Neutrophil (primary cell): ENCODE measurements at regions not wholly inside any gene's neighbourhood (a gene's known extent, or its start where the extent isn't known, plus 50 kb on each side); places are given as distances from the start of the nearest gene placed in this dataset.

Experiments used
- H3K27ac ChIP-seq: fragments of 200-600 bp; sonication (generic); 2 replicates; pipeline ENCODE4 v1.5.1; 2016; ENCODE audit warnings: mild to moderate bottlenecking, moderate library complexity
- H3K27me3 ChIP-seq: fragments of 200-600 bp; sonication (generic); 2 replicates; pipeline ENCODE4 v1.6.0; 2016; ENCODE audit warnings: mild to moderate bottlenecking
- H3K36me3 ChIP-seq: fragments of 200-600 bp; sonication (generic); 2 replicates; pipeline ENCODE4 v1.5.1; 2017
- H3K4me1 ChIP-seq, 2 experiments: fragments of 200-600 bp in 1 of 2; sonication (generic) in 1 of 2; 1 replicate in 1 of 2; 2 replicates in 1 of 2; pipeline versions ENCODE4 v1.5.1 to v1.6.1; 2013 to 2016; ENCODE audit warnings: low read depth in 1 of 2, low read length in 1 of 2, mild to moderate bottlenecking in 1 of 2, moderate library complexity in 1 of 2; ENCODE audit not compliant: control insufficient read depth in 1 of 2, insufficient read depth in 1 of 2
- H3K4me3 ChIP-seq, 2 experiments: fragments of 200-600 bp in 1 of 2; sonication (generic) in 1 of 2; 1 replicate in 1 of 2; 2 replicates in 1 of 2; pipeline ENCODE4 v1.5.1; 2013 to 2016; ENCODE audit warnings: low read depth in 1 of 2, low read length in 1 of 2, mild to moderate bottlenecking in 1 of 2, moderate library complexity in 1 of 2
- H3K9me3 ChIP-seq: fragments of 200-600 bp; sonication (generic); 2 replicates; pipeline ENCODE4 v1.5.1; 2016
- CTCF ChIP-seq: fragments of 200-600 bp; sonication (generic); IDR thresholded peaks from 2 replicates; pipeline ENCODE4 v1.5.1; 2016; ENCODE audit warnings: antibody characterized with exemption

- H3K27me3 ChIP-seq = no peaks in the 10 kb centered on the region
- H3K9me3 ChIP-seq = no peaks in the 10 kb centered on the region
- TF ChIP-seq CTCF = no peak
- no peaks in the 10 kb centered on the region for H3K4me1 ChIP-seq
- no peak overlapping the region for H3K4me3 ChIP-seq
- no peak overlapping the region for H3K27ac ChIP-seq
- no peaks in the 10 kb centered on the region for H3K36me3 ChIP-seq
Observed at GRCh38 chr12:127507341-127507740, 759.6 kb upstream of the TMEM132C start.

- H3K4me3 ChIP-seq = no peak overlapping the region
- no peak overlapping the region for H3K27ac ChIP-seq
- no peak for TF ChIP-seq CTCF
- H3K27me3 ChIP-seq = no peaks in the 10 kb centered on the region
- H3K36me3 ChIP-seq = no peaks in the 10 kb centered on the region
- H3K9me3 ChIP-seq = no peaks in the 10 kb centered on the region
- H3K4me1 ChIP-seq = no peaks in the 10 kb centered on the region
Observed at GRCh38 chr12:127509066-127509778, 757.7 kb upstream of the TMEM132C start.

- Histone ChIP-seq H3K27me3 (no peaks in the 10 kb centered on the region), H3K36me3 (no peaks in the 10 kb centered on the region), H3K4me3 (no peak overlapping the region), H3K9me3 (no peaks in the 10 kb centered on the region), H3K4me1 (no peaks in the 10 kb centered on the region), H3K27ac (no peak overlapping the region)
- no peak for TF ChIP-seq CTCF
Observed at GRCh38 chr12:127515941-127516340, 751.0 kb upstream of the TMEM132C start.

GRCh38 chr12:127516467-127516866 lies 750.5 kb upstream of the TMEM132C start:
- Histone ChIP-seq H3K4me1 (no peaks in the 10 kb centered on the region), H3K27me3 (no peaks in the 10 kb centered on the region), H3K4me3 (no peak overlapping the region), H3K36me3 (no peaks in the 10 kb centered on the region), H3K27ac (no peak overlapping the region), H3K9me3 (no peaks in the 10 kb centered on the region)
- TF ChIP-seq CTCF = no peak

GRCh38 chr12:127519779-127520178 lies 747.2 kb upstream of the TMEM132C start:
- TF ChIP-seq CTCF = no peak
- no peak overlapping the region for H3K4me3 ChIP-seq
- no peak overlapping the region for H3K27ac ChIP-seq

GRCh38 chr12:127526925-127527324 lies 740.0 kb upstream of the TMEM132C start:
- H3K36me3 ChIP-seq = no peaks in the 10 kb centered on the region
- H3K27me3 ChIP-seq = no peaks in the 10 kb centered on the region
- no peak overlapping the region for H3K27ac ChIP-seq
- H3K4me3 ChIP-seq = no peak overlapping the region
- no peak for TF ChIP-seq CTCF
- no peaks in the 10 kb centered on the region for H3K9me3 ChIP-seq
- no peaks in the 10 kb centered on the region for H3K4me1 ChIP-seq

More at GRCh38 chr12:127519779-127520178, 747.2 kb upstream of the TMEM132C start:
- Histone ChIP-seq H3K36me3 (no peaks in the 10 kb centered on the region), H3K9me3 (no peaks in the 10 kb centered on the region), H3K4me1 (no peaks in the 10 kb centered on the region), H3K27me3 (no peaks in the 10 kb centered on the region)
